Right lobe of liver (tissue), 6 donors: ENCODE measurements at regions not wholly inside any gene's neighbourhood (a gene's known extent, or its start where the extent isn't known, plus 50 kb on each side); places are given as distances from the start of the nearest gene placed in this dataset.

ENCODE experiments used
- ATAC-seq, 4 donors: fragments of 200-7000 bp; cut with Tn5 transposase; one replicate each; pipeline ENCODE4 v1.9.1; 2020; ENCODE audit warnings: mild to moderate bottlenecking in 4 of 4, moderate library complexity in 4 of 4
- DNase-seq, 3 donors: peaks; one replicate each; pipeline ENCODE4 v3.0.0-alpha.2; 2020
- H3K27ac ChIP-seq, 3 donors: fragments of 200-600 bp; one replicate each; pipeline ENCODE4 v1.8.0; 2022
- H3K27me3 ChIP-seq, 2 donors: fragments of 200-600 bp; one replicate each; pipeline ENCODE4 v1.8.0; 2022
- H3K36me3 ChIP-seq, 4 donors: fragments of 200-600 bp; sonication (generic) in 1 of 4; one replicate each; pipeline versions ENCODE4 v1.5.1 to v1.8.0; 2017 to 2022; ENCODE audit warnings: control low read depth in 1 of 4
- H3K4me1 ChIP-seq, 4 donors: fragments of 200-600 bp; sonication (generic) in 1 of 4; one replicate each; pipeline versions ENCODE4 v1.5.1 to v1.8.0; 2017 to 2022; ENCODE audit warnings: control low read depth in 1 of 4
- H3K4me3 ChIP-seq, 3 donors: fragments of 200-600 bp; one replicate each; pipeline ENCODE4 v1.8.0; 2022
- H3K9me3 ChIP-seq, 4 donors: fragments of 200-600 bp; sonication (generic) in 1 of 4; one replicate each; pipeline versions ENCODE4 v1.5.1 to v1.8.0; 2017 to 2022; ENCODE audit warnings: control low read depth in 1 of 4
- CTCF ChIP-seq, 4 donors: fragments of 200-600 bp in 3 of 4; fragments of 450-650 bp in 1 of 4; IDR thresholded peaks; one replicate each; pipeline versions ENCODE4 v1.5.1 to v1.8.0; 2016 to 2022; ENCODE audit warnings: antibody characterized with exemption in 4 of 4, mild to moderate bottlenecking in 2 of 4
- POLR2A ChIP-seq: fragments of 450-650 bp; IDR thresholded peaks from one replicate; pipeline ENCODE4 v1.6.1; 2017; ENCODE audit warnings: antibody characterized with exemption, mild to moderate bottlenecking
- WGBS: methylation state at CpG from one replicate; pipeline ENCODE4 v1.1.6; 2018; ENCODE audit warnings: low coverage, low lambda C conversion rate; ENCODE audit not compliant: insufficient coverage; ENCODE audit errors: missing lambda C conversion rate; 5-methylcytosine and 5-hydroxymethylcytosine counted together
- intact Hi-C, 2 donors: fragments of 100-400 bp; cut with DNase I; formaldehyde crosslinking; loops; one replicate each; pipeline versions ENCODE4 v1.11.2 to v1.14.1; 2022
- donor health status: DM: no; HTN: yes; CAD: no.
- donor health status: DM: no; HTN: no; CAD: no.
- donor health status: DM: no; HTN: no; CAD: no.
- donor health status: DM: no; HTN: yes; CAD: no.
- donor health status: DM: no; HTN: yes; CAD: no.

GRCh38 chr6:20279608-20280287, 67.5 kb upstream of the MBOAT1 start:
- WGBS, result 34% methylated on average over 5 of the region's 5 CpGs
- DNase-seq (no peak), ATAC-seq (no peak)
- Histone ChIP-seq H3K27ac (no peak overlapping the region), H3K4me3 (no peak overlapping the region), H3K36me3 (no peaks in the 10 kb centered on the region), H3K4me1 (no peaks in the 10 kb centered on the region), H3K9me3 (no peaks in the 10 kb centered on the region), H3K27me3 (no peaks in the 10 kb centered on the region)
- intact Hi-C loops, result no loop called here
- TF ChIP-seq CTCF (IDR thresholded peaks at IDR 0.05) (no peak), POLR2A (no peak)

- no peaks in the 10 kb centered on the region for H3K9me3 ChIP-seq
- H3K36me3 ChIP-seq, result no peaks in the 10 kb centered on the region
- TF ChIP-seq POLR2A, result no peak
- TF ChIP-seq CTCF (IDR thresholded peaks at IDR 0.05), result no peak
- H3K27ac ChIP-seq, result no peak overlapping the region
- H3K4me3 ChIP-seq, result no peak overlapping the region
- H3K27me3 ChIP-seq, result no peaks in the 10 kb centered on the region
- no peaks in the 10 kb centered on the region for H3K4me1 ChIP-seq
- ATAC-seq (no peak), DNase-seq (no peak)
- intact Hi-C loops, result no loop called here
- 44% methylated on average over 3 of the region's 3 CpGs for WGBS
Measured at GRCh38 chr6:20280288-20280621, 68.0 kb upstream of the MBOAT1 start.

- 100% methylated on average over 1 of the region's 1 CpG for WGBS
- Histone ChIP-seq H3K4me1 (no peaks in the 10 kb centered on the region), H3K9me3 (no peaks in the 10 kb centered on the region), H3K27me3 (no peaks in the 10 kb centered on the region), H3K27ac (no peak overlapping the region), H3K36me3 (no peaks in the 10 kb centered on the region), H3K4me3 (no peak overlapping the region)
- ATAC-seq (no peak), DNase-seq (no peak)
- intact Hi-C loops, result no loop called here
- TF ChIP-seq POLR2A (no peak), CTCF (IDR thresholded peaks at IDR 0.05) (no peak)
Measured at GRCh38 chr6:20284672-20285071, 72.4 kb upstream of the MBOAT1 start.

GRCh38 chr6:20286968-20287565, 74.8 kb upstream of the MBOAT1 start:
- WGBS, result 64% methylated on average over 1 of the region's 1 CpG
- H3K9me3 ChIP-seq, result no peaks in the 10 kb centered on the region
- H3K36me3 ChIP-seq, result no peaks in the 10 kb centered on the region
- ATAC-seq (no peak), DNase-seq (no peak)
- H3K4me1 ChIP-seq, result no peaks in the 10 kb centered on the region
- TF ChIP-seq POLR2A (no peak), CTCF (IDR thresholded peaks at IDR 0.05) (no peak)
- H3K27ac ChIP-seq, result no peak overlapping the region
- intact Hi-C loops, result no loop called here
- no peak overlapping the region for H3K4me3 ChIP-seq
- H3K27me3 ChIP-seq, result no peaks in the 10 kb centered on the region
